H1 (cell line): ENCODE measurements at regions not wholly inside any gene's neighbourhood (a gene's known extent, or its start where the extent isn't known, plus 50 kb on each side); places are given as distances from the start of the nearest gene placed in this dataset.

Source experiments
- CTCF ChIA-PET: fragments of 300-600 bp; sonication (Branson Sonifier 250); formaldehyde crosslinking; loops from one replicate; lab custom pipeline; 2021; ENCODE audit not compliant: partially characterized antibody; lab: Charles Lee
- POLR2A ChIA-PET: fragments of 300-600 bp; sonication (Branson Sonifier 250); formaldehyde crosslinking; loops from one replicate; lab custom pipeline; 2021; ENCODE audit warnings: inconsistent platforms; ENCODE audit not compliant: partially characterized antibody; lab: Charles Lee
- DNase-seq, 2 experiments: peaks; one replicate each; pipeline versions ENCODE4 v3.0.0 to v3.0.0-alpha.2; 2010 to 2022; ENCODE audit warnings: low spot score in 2 of 2, low read depth in 1 of 2, mixed read lengths in 1 of 2
- FAIRE-seq: peaks from 2 replicates; lab custom pipeline; 2011; peaks lifted over from hg19 to GRCh38; lab: Jason Lieb, UNC
- H2AFZ ChIP-seq: 2 replicates; pipeline ENCODE4 v1.8.1; 2012; ENCODE audit warnings: low read length, inconsistent platforms
- H2AK5ac ChIP-seq: 2 replicates; pipeline ENCODE4 v1.6.1; 2013; ENCODE audit warnings: low read depth, low read length
- H2BK120ac ChIP-seq: replicated peaks from 2 replicates; pipeline ENCODE3; 2013; ENCODE audit warnings: low read depth, low read length, inconsistent platforms
- H2BK12ac ChIP-seq: 2 replicates; pipeline ENCODE4 v1.6.1; 2013; ENCODE audit warnings: low read depth, low read length
- H2BK15ac ChIP-seq: 2 replicates; pipeline ENCODE4 v1.6.1; 2013; ENCODE audit warnings: low read length
- H2BK20ac ChIP-seq: 2 replicates; pipeline ENCODE4 v1.6.1; 2013; ENCODE audit warnings: low read length
- H2BK5ac ChIP-seq: 2 replicates; pipeline ENCODE4 v1.6.1; 2013; ENCODE audit warnings: low read depth, low read length
- H3K14ac ChIP-seq: 2 replicates; pipeline ENCODE4 v1.6.1; 2013; ENCODE audit warnings: inconsistent platforms; ENCODE audit not compliant: insufficient read length
- H3K18ac ChIP-seq: 2 replicates; pipeline ENCODE4 v1.6.1; 2013; ENCODE audit warnings: low read length; ENCODE audit errors: extremely low read depth
- H3K23ac ChIP-seq: 2 replicates; pipeline ENCODE4 v1.6.1; 2013; ENCODE audit warnings: inconsistent platforms; ENCODE audit not compliant: insufficient read length
- H3K23me2 ChIP-seq: 2 replicates; pipeline ENCODE4 v1.6.1; 2013; ENCODE audit warnings: low read depth, low read length
- H3K27ac ChIP-seq: 2 replicates; pipeline ENCODE4 v1.6.1; 2011; ENCODE audit warnings: low read depth, low read length, inconsistent platforms
- H3K27me3 ChIP-seq, 4 experiments: replicated peaks in 1 of 4; 1 replicate in 1 of 4; 2 replicates in 3 of 4; pipeline versions ENCODE4 v1.6.1 to v1.8.1; 2011 to 2013; ENCODE audit warnings: low read length in 3 of 4, mild to moderate bottlenecking in 3 of 4, inconsistent platforms in 2 of 4, mixed read lengths in 2 of 4, moderate library complexity in 1 of 4; ENCODE audit not compliant: control insufficient read depth in 3 of 4, insufficient read depth in 3 of 4; ENCODE audit errors: extremely low read depth in 1 of 4
- H3K36me3 ChIP-seq, 4 experiments: 2 replicates each; pipeline versions ENCODE4 v1.6.1 to v1.8.1; 2011 to 2013; ENCODE audit warnings: mild to moderate bottlenecking in 4 of 4, low read length in 3 of 4, moderate library complexity in 2 of 4, control low read depth in 1 of 4, inconsistent platforms in 1 of 4; ENCODE audit not compliant: insufficient read depth in 4 of 4, control insufficient read depth in 2 of 4
- H3K4ac ChIP-seq: replicated peaks from 2 replicates; pipeline ENCODE3; 2013; ENCODE audit warnings: low read length, low read depth, mixed read lengths, inconsistent platforms; ENCODE audit not compliant: insufficient read length
- H3K4me1 ChIP-seq, 4 experiments: replicated peaks in 1 of 4; 1 replicate in 1 of 4; 2 replicates in 3 of 4; pipeline versions ENCODE4 v1.6.1 to v1.8.1; 2011 to 2013; ENCODE audit warnings: low read length in 3 of 4, inconsistent platforms in 2 of 4, mixed read lengths in 1 of 4; ENCODE audit not compliant: insufficient read depth in 4 of 4, control insufficient read depth in 3 of 4
- H3K4me2 ChIP-seq, 2 experiments: 2 replicates each; pipeline versions ENCODE4 v1.6.1 to v1.8.1; 2011 to 2013; ENCODE audit warnings: low read depth in 2 of 2, low read length in 2 of 2, control low read depth in 1 of 2, inconsistent platforms in 1 of 2, mild to moderate bottlenecking in 1 of 2; ENCODE audit not compliant: insufficient read depth in 1 of 2
- H3K4me3 ChIP-seq, 4 experiments: fragments of 200-600, 300-600 bp in 1 of 4; sonication (generic), shearing (Covaris generic), sonication (Bioruptor Twin) in 1 of 4; 2 replicates each; pipeline versions ENCODE4 v1.5.1 to v1.8.1; 2011 to 2016; ENCODE audit warnings: low read length in 4 of 4, low read depth in 3 of 4, control low read depth in 2 of 4, inconsistent platforms in 2 of 4, mild to moderate bottlenecking in 2 of 4, mixed read lengths in 1 of 4, moderate library complexity in 1 of 4; ENCODE audit not compliant: insufficient read depth in 2 of 4; ENCODE audit errors: extremely low read depth in 1 of 4
- H3K56ac ChIP-seq: replicated peaks from 2 replicates; pipeline ENCODE3; 2013; ENCODE audit warnings: low read depth, mild to moderate bottlenecking, mixed read lengths, low read length, inconsistent platforms; ENCODE audit not compliant: insufficient read length
- H3K79me1 ChIP-seq: 2 replicates; pipeline ENCODE4 v1.6.1; 2013; ENCODE audit warnings: low read depth, low read length, control low read depth
- H3K79me2 ChIP-seq, 2 experiments: 2 replicates each; pipeline versions ENCODE4 v1.6.1 to v1.8.1; 2012 to 2013; ENCODE audit warnings: low read length in 2 of 2, mild to moderate bottlenecking in 2 of 2, inconsistent platforms in 1 of 2; ENCODE audit not compliant: insufficient read depth in 2 of 2, control insufficient read depth in 1 of 2
- H3K9ac ChIP-seq, 4 experiments: replicated peaks in 1 of 4; 1 replicate in 1 of 4; 2 replicates in 3 of 4; pipeline versions ENCODE4 v1.6.1 to v1.8.1; 2011 to 2013; ENCODE audit warnings: low read depth in 3 of 4, low read length in 3 of 4, control low read depth in 2 of 4, mild to moderate bottlenecking in 2 of 4, moderate library complexity in 2 of 4, inconsistent platforms in 1 of 4; ENCODE audit errors: extremely low read depth in 1 of 4
- H3K9me3 ChIP-seq, 2 experiments: 2 replicates each; pipeline versions ENCODE4 v1.6.1 to v1.8.1; 2012 to 2013; ENCODE audit warnings: mild to moderate bottlenecking in 2 of 2, moderate library complexity in 2 of 2, control low read depth in 1 of 2, inconsistent platforms in 1 of 2, low read depth in 1 of 2, low read length in 1 of 2, mixed read lengths in 1 of 2; ENCODE audit not compliant: insufficient read depth in 2 of 2
- H4K20me1 ChIP-seq, 2 experiments: replicated peaks in 1 of 2; 2 replicates each; pipeline versions ENCODE3 to v1.8.1; 2011 to 2013; ENCODE audit warnings: inconsistent platforms in 2 of 2, low read length in 2 of 2, mild to moderate bottlenecking in 1 of 2; ENCODE audit not compliant: insufficient read depth in 2 of 2, control insufficient read depth in 1 of 2
- H4K5ac ChIP-seq: 2 replicates; pipeline ENCODE4 v1.6.1; 2013; ENCODE audit warnings: low read length, low read depth, mixed read lengths, inconsistent platforms; ENCODE audit not compliant: insufficient read length
- H4K8ac ChIP-seq: 2 replicates; pipeline ENCODE4 v1.8.0; 2013; ENCODE audit warnings: mild to moderate bottlenecking, moderate library complexity, low read length, inconsistent platforms; ENCODE audit not compliant: insufficient read depth; ENCODE audit errors: extremely low read depth
- H4K91ac ChIP-seq: replicated peaks from 2 replicates; pipeline ENCODE3; 2013; ENCODE audit warnings: low read length, mixed read lengths, inconsistent platforms; ENCODE audit not compliant: insufficient read length
- E2F6 ChIP-seq: IDR thresholded peaks from 2 replicates; pipeline ENCODE4 v1.6.1; 2012; ENCODE audit warnings: inconsistent platforms
- HDAC2 ChIP-seq, 2 experiments: fragments of 300-600 bp in 1 of 2; sonication (generic) in 1 of 2; IDR thresholded peaks; 2 replicates each; pipeline ENCODE4 v1.6.1; 2011 to 2012; ENCODE audit warnings: low read depth in 2 of 2, low read length in 2 of 2, mild to moderate bottlenecking in 2 of 2, moderate library complexity in 2 of 2, borderline replicate concordance in 1 of 2, inconsistent platforms in 1 of 2
- MAX ChIP-seq: IDR thresholded peaks from 2 replicates; pipeline ENCODE4 v1.6.1; 2012; ENCODE audit warnings: inconsistent platforms
- WGBS, 2 experiments: shearing (Covaris generic) in 1 of 2; methylation state at CpG; one replicate each; pipeline versions ENCODE4 v1.1.6 to v1.1.7; 2013 to 2015; ENCODE audit warnings: low lambda C conversion rate in 2 of 2, mixed read lengths in 2 of 2, inconsistent platforms in 1 of 2, low coverage in 1 of 2, missing lambda C conversion rate in 1 of 2; ENCODE audit not compliant: insufficient replicate concordance in 2 of 2, insufficient coverage in 1 of 2, insufficient read length in 1 of 2; ENCODE audit errors: extremely low coverage in 1 of 2, missing lambda C conversion rate in 1 of 2; 5-methylcytosine and 5-hydroxymethylcytosine counted together

DNA sequence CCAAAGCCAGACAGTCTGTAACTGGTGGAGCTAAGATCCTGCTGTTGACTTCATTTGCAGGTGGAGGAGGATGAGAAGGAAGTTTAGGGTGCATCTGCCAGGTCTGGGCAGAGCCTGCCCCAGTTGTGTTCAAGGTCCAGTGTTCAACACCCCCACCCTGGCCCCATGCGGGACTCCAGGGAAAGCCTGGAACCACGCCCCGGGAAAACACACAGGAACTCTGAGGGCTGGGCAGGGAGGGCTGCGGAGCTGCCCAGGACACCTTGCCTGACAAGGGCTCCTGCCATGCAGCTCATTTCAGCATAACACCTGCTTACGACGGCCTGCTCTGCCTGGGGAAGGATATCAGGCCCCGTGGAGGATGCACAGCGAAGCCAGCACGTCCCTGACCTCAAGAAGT, 286.3 kb downstream of the XXYLT1 start:
- no peaks in the 10 kb centered on the region for H3K9me3 ChIP-seq
- ChIA-PET CTCF (interaction anchor here (0.7 to 3.9 kb wide), 33 partner anchors 8 to 351 kb away, joined by 3 to 22 read pairs (median 5); partner anchors contain the start of gene LSG1), POLR2A (interaction anchor here (1.4 kb wide), 1 partner anchor 297 kb away, joined by 5 read pairs; no protein-coding TSS in a partner anchor)
- peak overlapping the region; percentile 30 to 54; a peak in 3 of 4 replicates for H3K4me2 ChIP-seq
- no peak overlapping the region for H3K4ac ChIP-seq
- no peak overlapping the region for H2BK5ac ChIP-seq
- no peak overlapping the region for H4K91ac ChIP-seq
- no peak overlapping the region; the same call in none of the 2 replicates for H3K18ac ChIP-seq
- no peak overlapping the region for H3K23ac ChIP-seq
- no peaks in the 10 kb centered on the region for H3K36me3 ChIP-seq
- H3K56ac ChIP-seq = no peak overlapping the region
- H3K27ac ChIP-seq = no peak overlapping the region
- H4K5ac ChIP-seq = no peak overlapping the region
- no peak overlapping the region for H2AK5ac ChIP-seq
- no peaks in the 10 kb centered on the region for H3K23me2 ChIP-seq
- no peak for DNase-seq
- no peaks in the 10 kb centered on the region for H4K20me1 ChIP-seq
- no peaks in the 10 kb centered on the region for H3K79me1 ChIP-seq
- H3K14ac ChIP-seq = no peak overlapping the region
- no peak overlapping the region for H2BK12ac ChIP-seq
- no peak overlapping the region for H2BK15ac ChIP-seq
- no peak overlapping the region for H2BK20ac ChIP-seq
- H3K4me1 ChIP-seq = peaks cover 0 to 7% (median 5%) of the 10 kb centered on the region in 4 experiments; a peak in 3 of 7 replicates
- peak; percentile 8; the same call in 1 of the 2 replicates for TF ChIP-seq E2F6
- TF ChIP-seq MAX = no peak
- no peak for TF ChIP-seq HDAC2 (IDR thresholded peaks at IDR 0.05; ENCODE audit: borderline replicate concordance in 1 of 2, low read depth in 2 of 2, low read length in 2 of 2)
- H2AFZ ChIP-seq = peak overlapping the region; percentile 100
- H3K4me3 ChIP-seq = peak overlapping the region in 3 of 4 experiments; percentile 11 to 40 (median 23); a peak in 5 of 8 replicates
- no peaks in the 10 kb centered on the region for H3K79me2 ChIP-seq
- H3K27me3 ChIP-seq = peaks cover 0 to 7% (median 2%) of the 10 kb centered on the region in 4 experiments; a peak in 2 of 7 replicates
- H3K9ac ChIP-seq = no peak overlapping the region
- WGBS, 2 experiments = 75% methylated on average over 9 of the region's 9 CpGs; no CpG with 5 or more reads in 1 of the 2 experiments
- no peak overlapping the region for H2BK120ac ChIP-seq
- peak overlapping the region; percentile 47 for H4K8ac ChIP-seq
- FAIRE-seq = no peak
